IMR-90 (cell line): ENCODE measurements at regions not wholly inside any gene's neighbourhood (a gene's known extent, or its start where the extent isn't known, plus 50 kb on each side); places are given as distances from the start of the nearest gene placed in this dataset.
A peak's percentile ranks its signal among the peaks of the same experiment; 100 is the strongest.

ENCODE experiments used
- ATAC-seq: fragments of 200-7000 bp; cut with Tn5 transposase; 2 replicates; pipeline ENCODE4 v1.9.1; 2020; ENCODE audit warnings: low read depth, mild to moderate bottlenecking, moderate library complexity
- BruUV-seq: library from RNA; stranded (reverse); fragments of 400-500 nt; replicated peaks from 2 replicates; lab custom pipeline; 2021; lab: Mats Ljungman, UMichigan
- CTCF ChIA-PET: fragments of 300-600 bp; formaldehyde crosslinking; extraction: SDS; loops from one replicate; lab custom pipeline; 2021; ENCODE audit warnings: antibody characterized with exemption; lab: Yijun Ruan, JAX
- POLR2A ChIA-PET: fragments of 300-600 bp; sonication (Branson Sonifier 250); formaldehyde crosslinking; loops from one replicate; lab custom pipeline; 2022; ENCODE audit warnings: antibody characterized with exemption; ENCODE audit not compliant: unreplicated experiment; lab: Charles Lee
- DNase-seq: peaks from one replicate; pipeline ENCODE4 v3.0.0; 2013
- H2AFZ ChIP-seq: replicated peaks from 2 replicates; pipeline ENCODE3; 2013; ENCODE audit warnings: low read length, mild to moderate bottlenecking; ENCODE audit not compliant: poor library complexity
- H2AK5ac ChIP-seq: 2 replicates; pipeline ENCODE4 v1.6.1; 2013; ENCODE audit warnings: low read depth, low read length, inconsistent platforms
- H2AK9ac ChIP-seq: replicated peaks from 2 replicates; pipeline ENCODE3; 2013; ENCODE audit warnings: mild to moderate bottlenecking, low read depth, low read length, moderate library complexity; ENCODE audit not compliant: poor library complexity
- H2BK120ac ChIP-seq: 2 replicates; pipeline ENCODE4 v1.6.1; 2013; ENCODE audit warnings: low read depth, low read length, inconsistent platforms
- H2BK15ac ChIP-seq: 3 replicates; pipeline ENCODE4 v1.6.1; 2013; ENCODE audit warnings: low read depth, low read length, inconsistent platforms
- H2BK20ac ChIP-seq: 2 replicates; pipeline ENCODE4 v1.6.1; 2013; ENCODE audit warnings: low read depth, mild to moderate bottlenecking, inconsistent platforms, low read length, moderate library complexity
- H2BK5ac ChIP-seq: 2 replicates; pipeline ENCODE4 v1.6.1; 2013; ENCODE audit warnings: mild to moderate bottlenecking, low read depth, low read length, inconsistent platforms; ENCODE audit not compliant: poor library complexity, severe bottlenecking
- H3K14ac ChIP-seq: replicated peaks from 2 replicates; pipeline ENCODE4 v1.6.1; 2013; ENCODE audit warnings: low read depth, low read length, inconsistent platforms
- H3K18ac ChIP-seq: 2 replicates; pipeline ENCODE4 v1.6.1; 2013; ENCODE audit warnings: low read depth, low read length, control low read depth
- H3K23ac ChIP-seq: 2 replicates; pipeline ENCODE4 v1.6.1; 2013; ENCODE audit warnings: low read depth, low read length, inconsistent platforms
- H3K27ac ChIP-seq: 2 replicates; pipeline ENCODE4 v1.5.1; 2013; ENCODE audit warnings: mild to moderate bottlenecking, control low read depth, low read length; ENCODE audit not compliant: insufficient read depth
- H3K27me3 ChIP-seq: 2 replicates; pipeline ENCODE4 v1.6.1; 2013; ENCODE audit warnings: low read length; ENCODE audit not compliant: control insufficient read depth, insufficient read depth
- H3K36me3 ChIP-seq: 2 replicates; pipeline ENCODE4 v1.6.1; 2013; ENCODE audit warnings: low read length, mixed read lengths; ENCODE audit not compliant: control insufficient read depth, insufficient read depth
- H3K4ac ChIP-seq: 2 replicates; pipeline ENCODE4 v1.6.1; 2013; ENCODE audit warnings: low read depth, low read length, inconsistent platforms
- H3K4me1 ChIP-seq: 2 replicates; pipeline ENCODE4 v1.6.1; 2013; ENCODE audit warnings: low read length, mixed read lengths; ENCODE audit not compliant: control insufficient read depth, insufficient read depth
- H3K4me2 ChIP-seq: 2 replicates; pipeline ENCODE4 v1.6.1; 2013; ENCODE audit warnings: low read depth, mild to moderate bottlenecking, control low read depth, low read length, moderate library complexity
- H3K4me3 ChIP-seq: 2 replicates; pipeline ENCODE4 v1.5.1; 2013; ENCODE audit warnings: low read depth, mild to moderate bottlenecking, control low read depth, low read length, moderate library complexity; ENCODE audit not compliant: insufficient read depth
- H3K56ac ChIP-seq: 2 replicates; pipeline ENCODE4 v1.6.1; 2013; ENCODE audit warnings: low read length, inconsistent platforms; ENCODE audit not compliant: insufficient read depth; ENCODE audit errors: extremely low read depth
- H3K79me1 ChIP-seq, 2 experiments: 2 replicates each; pipeline ENCODE4 v1.6.1; 2013; ENCODE audit warnings: low read length in 2 of 2, inconsistent platforms in 1 of 2, low read depth in 1 of 2
- H3K9ac ChIP-seq: 2 replicates; pipeline ENCODE4 v1.6.1; 2013; ENCODE audit warnings: low read depth, low read length, control low read depth
- H3K9me1 ChIP-seq: 2 replicates; pipeline ENCODE4 v1.6.1; 2013; ENCODE audit warnings: low read length, inconsistent platforms; ENCODE audit not compliant: insufficient read depth
- H3K9me3 ChIP-seq: 2 replicates; pipeline ENCODE4 v1.6.1; 2013; ENCODE audit warnings: low read length; ENCODE audit not compliant: control insufficient read depth, insufficient read depth
- H4K20me1 ChIP-seq: 2 replicates; pipeline ENCODE4 v1.6.1; 2013; ENCODE audit warnings: low read length, inconsistent platforms; ENCODE audit not compliant: insufficient read depth
- H4K5ac ChIP-seq: 2 replicates; pipeline ENCODE4 v1.6.1; 2013; ENCODE audit warnings: mild to moderate bottlenecking, low read depth, low read length, control low read depth
- H4K8ac ChIP-seq, 2 experiments: 2 replicates each; pipeline ENCODE4 v1.6.1; 2013; ENCODE audit warnings: low read depth in 2 of 2, low read length in 2 of 2, control low read depth in 1 of 2, inconsistent platforms in 1 of 2
- H4K91ac ChIP-seq: 2 replicates; pipeline ENCODE4 v1.6.1; 2013; ENCODE audit warnings: low read depth, low read length, inconsistent platforms; ENCODE audit not compliant: insufficient read depth
- BHLHE40 ChIP-seq: fragments of 150-350 bp; IDR thresholded peaks from 2 replicates; pipeline ENCODE4 v1.6.1; 2016; ENCODE audit warnings: mild to moderate bottlenecking, low read depth, low read length
- CEBPB ChIP-seq: IDR thresholded peaks from 2 replicates; pipeline ENCODE4 v1.6.1; 2012; ENCODE audit warnings: low read depth, low read length, improper control_type of control experiment
- CHD1 ChIP-seq: IDR thresholded peaks from 2 replicates; pipeline ENCODE4 v1.6.1; 2012; ENCODE audit warnings: low read depth, low read length, improper control_type of control experiment
- CTCF ChIP-seq: conservative IDR thresholded peaks from 2 replicates; pipeline ENCODE4 v1.5.1; 2012; ENCODE audit warnings: mild to moderate bottlenecking, low read depth, low read length, improper control_type of control experiment
- MAZ ChIP-seq: IDR thresholded peaks from 2 replicates; pipeline ENCODE4 v1.6.1; 2012; ENCODE audit warnings: low read depth, mild to moderate bottlenecking, low read length, improper control_type of control experiment, moderate library complexity, borderline replicate concordance
- NFE2L2 ChIP-seq: fragments of 150-350 bp; IDR thresholded peaks from 2 replicates; pipeline ENCODE4 v1.6.1; 2016; ENCODE audit warnings: low read depth, mild to moderate bottlenecking, low read length
- RAD21 ChIP-seq: IDR thresholded peaks from 2 replicates; pipeline ENCODE4 v1.6.1; 2012; ENCODE audit warnings: low read length, improper control_type of control experiment
- SMC3 ChIP-seq: fragments of 150-350 bp; IDR thresholded peaks from 2 replicates; pipeline ENCODE4 v1.6.1; 2016; ENCODE audit warnings: low read depth, mild to moderate bottlenecking, antibody characterized with exemption, low read length, moderate library complexity
- USF2 ChIP-seq: fragments of 150-350 bp; IDR thresholded peaks from 2 replicates; pipeline ENCODE4 v1.6.1; 2017; ENCODE audit warnings: mild to moderate bottlenecking, antibody characterized with exemption, low read length, low read depth
- WGBS, 2 experiments: methylation state at CpG; one replicate each; pipeline versions ENCODE4 v1.1.5 to v1.1.7; 2013; ENCODE audit warnings: missing lambda C conversion rate in 2 of 2; ENCODE audit not compliant: insufficient read length in 1 of 2; ENCODE audit errors: extremely low coverage in 2 of 2; 5-methylcytosine and 5-hydroxymethylcytosine counted together
- dilution Hi-C: fragments of 300-500 bp; cut with HindIII; formaldehyde crosslinking; loops from one replicate; pipeline ENCODE4 v1.14.3; 2018; ENCODE audit warnings: low sequenced_read_pairs; ENCODE audit not compliant: unreplicated experiment
- in situ Hi-C: fragments of 300-500 bp; cut with MboI; formaldehyde crosslinking; loops from 3 replicates; pipeline ENCODE4 v1.14.3; 2019; ENCODE audit warnings: low sequenced_read_pairs, inconsistent platforms, mixed read lengths
- intact Hi-C: fragments of 100-400 bp; cut with micrococcal nuclease; formaldehyde crosslinking; loops from 2 replicates; pipeline ENCODE4 v1.10.0; 2022

GRCh38 chr5:91641730-91642350 is 258.7 kb upstream of the ARRDC3 start:
- TF ChIP-seq RAD21, result peak; percentile 59
- TF ChIP-seq USF2, result no peak
- no peak for TF ChIP-seq CEBPB
- no peak for TF ChIP-seq MAZ
- TF ChIP-seq CTCF, result peak; percentile 60
- TF ChIP-seq NFE2L2, result no peak
- no peak for TF ChIP-seq CHD1
- no peak for TF ChIP-seq BHLHE40
- TF ChIP-seq SMC3, result peak; percentile 50
- Histone ChIP-seq H3K79me1 (no peaks in the 10 kb centered on the region), H3K4me1 (no peaks in the 10 kb centered on the region), H3K18ac (no peak overlapping the region), H2AK5ac (no peak overlapping the region), H3K4me3 (no peak overlapping the region), H3K4ac (no peak overlapping the region), H2AK9ac (no peak overlapping the region), H3K36me3 (no peaks in the 10 kb centered on the region), H3K9ac (no peak overlapping the region), H3K56ac (no peak overlapping the region), H2BK15ac (no peak overlapping the region), H2BK20ac (no peak overlapping the region), H2BK5ac (no peak overlapping the region), H4K20me1 (no peaks in the 10 kb centered on the region), H3K4me2 (no peak overlapping the region), H2BK120ac (no peak overlapping the region), H4K5ac (no peak overlapping the region), H4K8ac (no peak overlapping the region), H3K9me3 (no peaks in the 10 kb centered on the region), H3K23ac (no peak overlapping the region), H3K9me1 (no peaks in the 10 kb centered on the region), H3K27me3 (no peaks in the 10 kb centered on the region), H3K27ac (no peak overlapping the region), H2AFZ (no peak overlapping the region), H3K14ac (no peak overlapping the region), H4K91ac (no peak overlapping the region)
- intact Hi-C loops (loop anchor here (2.0 to 5.0 kb wide), 2 partner anchors 581 to 1950 kb away; no protein-coding TSS in a partner anchor), in situ Hi-C loops (no loop called here), dilution Hi-C loops (no loop called here)
- BruUV-seq, result no TSS peak
- ChIA-PET CTCF (interaction anchor here (0.6 to 1.4 kb wide), 4 partner anchors 10 to 1435 kb away, joined by 3 to 5 read pairs (median 4); no protein-coding TSS in a partner anchor), POLR2A (no interaction called here)
- DNase-seq (peak; percentile 41), ATAC-seq (no peak)
- no CpG with 5 or more reads among the region's 2 CpGs for WGBS, 2 experiments
